ENCODE measurements at regions not wholly inside any gene's neighbourhood (a gene's known extent, or its start where the extent isn't known, plus 50 kb on each side); places are given as distances from the start of the nearest gene placed in this dataset.

- TF ChIP-seq EZH2phosphoT487 (IDR thresholded peaks at IDR 0.05; ENCODE audit: insufficient read depth, low read depth): no peak
- no peak for TF ChIP-seq EZH2 (IDR thresholded peaks at IDR 0.05; ENCODE audit: insufficient read depth, poor library complexity, severe bottlenecking)
These were observed 80.3 kb upstream of the NECTIN1 start for GRCh38 chr11:119809346-119809745.

All from GM23248 (cell line).